Esophagus muscularis mucosa (tissue), 4 donors: ENCODE measurements at regions not wholly inside any gene's neighbourhood (a gene's known extent, or its start where the extent isn't known, plus 50 kb on each side); places are given as distances from the start of the nearest gene placed in this dataset.
"Not testable (repeated sequence)": the region's sequence is repeated elsewhere in the genome, so short reads cannot be mapped to it uniquely, and the experiment has no call there.

ENCODE experiments used
- EP300 ChIP-seq: sonication (generic); formaldehyde crosslinking; IDR thresholded peaks from one replicate; pipeline ENCODE4 v1.6.1; 2017; ENCODE audit warnings: antibody characterized with exemption
- POLR2A ChIP-seq: fragments of 450-650 bp; IDR thresholded peaks from one replicate; pipeline ENCODE4 v1.6.1; 2017; ENCODE audit warnings: antibody characterized with exemption, moderate library complexity, mild to moderate bottlenecking, low read depth
- TF ChIP-seq, protein P1 (sequence below), 3 experiments: fragments of 200-600 bp in 2 of 3; fragments of 450-650 bp in 1 of 3; sonication (generic) in 2 of 3; IDR thresholded peaks; one replicate each; pipeline ENCODE4 v1.5.1; 2017 to 2019; ENCODE audit warnings: antibody characterized with exemption in 3 of 3, mild to moderate bottlenecking in 2 of 3, moderate library complexity in 1 of 3

DNA sequence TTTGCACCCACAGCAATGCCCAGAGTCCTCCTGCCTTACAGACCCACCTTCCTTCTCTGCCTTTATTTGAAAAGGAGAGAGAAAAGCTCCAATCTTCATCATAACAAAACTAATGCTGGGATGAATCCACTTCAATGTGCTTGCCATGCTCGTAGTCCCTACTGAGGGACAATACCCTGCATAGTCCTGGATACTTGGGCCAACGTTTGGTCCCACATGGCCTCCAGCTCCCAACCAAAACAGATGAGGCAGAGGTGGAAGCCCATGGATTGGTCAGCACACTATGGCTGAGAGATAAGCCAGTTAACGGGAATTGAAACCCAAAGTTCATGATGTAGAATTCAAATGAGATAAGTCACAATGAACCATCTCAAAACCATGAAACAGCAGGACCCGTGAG, 115.8 kb downstream of the KBTBD2 start:
- TF ChIP-seq, protein P1, sequence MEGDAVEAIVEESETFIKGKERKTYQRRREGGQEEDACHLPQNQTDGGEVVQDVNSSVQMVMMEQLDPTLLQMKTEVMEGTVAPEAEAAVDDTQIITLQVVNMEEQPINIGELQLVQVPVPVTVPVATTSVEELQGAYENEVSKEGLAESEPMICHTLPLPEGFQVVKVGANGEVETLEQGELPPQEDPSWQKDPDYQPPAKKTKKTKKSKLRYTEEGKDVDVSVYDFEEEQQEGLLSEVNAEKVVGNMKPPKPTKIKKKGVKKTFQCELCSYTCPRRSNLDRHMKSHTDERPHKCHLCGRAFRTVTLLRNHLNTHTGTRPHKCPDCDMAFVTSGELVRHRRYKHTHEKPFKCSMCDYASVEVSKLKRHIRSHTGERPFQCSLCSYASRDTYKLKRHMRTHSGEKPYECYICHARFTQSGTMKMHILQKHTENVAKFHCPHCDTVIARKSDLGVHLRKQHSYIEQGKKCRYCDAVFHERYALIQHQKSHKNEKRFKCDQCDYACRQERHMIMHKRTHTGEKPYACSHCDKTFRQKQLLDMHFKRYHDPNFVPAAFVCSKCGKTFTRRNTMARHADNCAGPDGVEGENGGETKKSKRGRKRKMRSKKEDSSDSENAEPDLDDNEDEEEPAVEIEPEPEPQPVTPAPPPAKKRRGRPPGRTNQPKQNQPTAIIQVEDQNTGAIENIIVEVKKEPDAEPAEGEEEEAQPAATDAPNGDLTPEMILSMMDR (IDR thresholded peaks at IDR 0.05), result not testable (repeated sequence)
- TF ChIP-seq EP300, POLR2A: not testable (repeated sequence)
